ENCODE measurements at regions not wholly inside any gene's neighbourhood (a gene's known extent, or its start where the extent isn't known, plus 50 kb on each side); places are given as distances from the start of the nearest gene placed in this dataset.
A peak's percentile ranks its signal among the peaks of the same experiment; 100 is the strongest.

DNA sequence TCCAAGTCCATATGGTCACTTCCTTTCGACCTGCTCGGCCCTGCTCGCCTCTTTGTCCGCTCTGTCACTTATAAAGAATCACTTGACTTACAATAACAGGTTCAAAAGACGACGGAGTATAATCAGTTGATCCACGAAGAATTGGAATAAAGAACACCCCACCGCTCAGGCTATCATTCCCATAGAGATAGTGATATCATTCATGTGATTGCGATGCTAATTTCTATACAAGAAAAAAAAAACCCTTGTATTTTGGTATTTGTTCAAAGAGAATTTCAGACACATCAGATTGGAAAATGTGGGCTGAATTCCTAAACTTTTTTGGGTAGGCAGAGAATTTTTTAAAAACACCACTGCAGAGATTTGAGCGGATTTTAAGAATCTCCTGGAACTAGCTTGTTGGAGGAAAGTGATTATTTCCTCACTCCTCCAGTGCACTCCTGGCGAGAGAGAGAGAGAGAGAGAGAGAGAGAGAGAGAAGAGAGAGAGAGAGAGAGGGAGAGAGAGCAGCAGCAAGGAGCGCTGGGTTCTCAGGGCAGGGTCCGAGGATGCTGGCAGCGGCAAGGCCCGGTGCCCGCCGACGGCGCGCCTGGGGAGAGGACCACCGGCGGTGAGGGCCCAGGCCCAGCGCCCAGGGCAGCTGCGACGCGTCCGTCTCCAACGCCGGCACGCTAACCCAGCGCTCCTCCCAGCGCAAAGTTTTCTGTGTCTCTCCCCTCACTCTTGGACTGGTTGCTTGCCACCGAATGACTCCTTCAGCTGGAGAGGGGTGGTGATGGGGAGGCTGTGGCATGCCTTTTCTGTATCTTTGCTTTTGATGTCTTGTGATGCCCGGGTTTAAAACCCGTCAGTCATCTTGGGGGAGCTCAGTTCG, 149.0 kb upstream of the ZNF536 start:
- no peak for DNase-seq

DNA sequence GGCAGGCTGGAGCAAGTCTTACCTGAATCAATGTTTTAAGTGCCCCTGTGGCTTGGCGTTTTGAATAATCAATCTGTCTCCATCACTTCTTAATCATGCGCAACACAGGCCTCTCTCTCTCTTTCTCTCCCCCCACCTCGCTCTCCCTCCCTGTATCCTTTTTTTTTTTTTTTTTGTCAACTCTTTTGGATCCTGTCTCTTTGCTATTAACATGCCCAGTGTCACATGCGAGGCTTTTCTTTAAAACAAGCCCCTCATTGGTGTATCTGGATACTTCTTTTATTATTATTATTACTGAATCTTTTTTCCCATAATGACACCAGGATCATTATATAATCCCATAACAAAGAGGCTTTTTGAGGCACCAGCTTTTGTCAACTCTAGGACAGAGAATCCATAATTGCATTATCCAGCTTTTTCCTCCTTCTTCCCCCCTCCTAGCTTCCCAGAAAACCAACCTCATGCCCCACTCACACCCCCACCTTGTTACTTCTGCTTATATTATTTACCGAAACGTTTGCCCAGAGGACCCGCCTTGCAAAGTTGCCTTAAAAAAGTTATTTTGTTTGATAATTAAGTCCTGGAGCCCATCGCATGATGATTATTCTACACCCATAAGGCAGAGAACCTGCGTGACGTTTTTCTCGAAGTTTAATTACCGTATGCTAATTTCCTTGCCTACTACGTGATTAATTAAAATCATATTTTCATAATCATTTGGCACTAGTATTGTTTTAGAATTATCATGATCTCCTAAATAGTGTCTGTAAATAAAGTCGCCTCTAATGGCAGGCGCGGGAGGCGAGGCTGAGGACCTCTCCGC, 148.1 kb upstream of the ZNF536 start:
- DNase-seq = no peak

DNA sequence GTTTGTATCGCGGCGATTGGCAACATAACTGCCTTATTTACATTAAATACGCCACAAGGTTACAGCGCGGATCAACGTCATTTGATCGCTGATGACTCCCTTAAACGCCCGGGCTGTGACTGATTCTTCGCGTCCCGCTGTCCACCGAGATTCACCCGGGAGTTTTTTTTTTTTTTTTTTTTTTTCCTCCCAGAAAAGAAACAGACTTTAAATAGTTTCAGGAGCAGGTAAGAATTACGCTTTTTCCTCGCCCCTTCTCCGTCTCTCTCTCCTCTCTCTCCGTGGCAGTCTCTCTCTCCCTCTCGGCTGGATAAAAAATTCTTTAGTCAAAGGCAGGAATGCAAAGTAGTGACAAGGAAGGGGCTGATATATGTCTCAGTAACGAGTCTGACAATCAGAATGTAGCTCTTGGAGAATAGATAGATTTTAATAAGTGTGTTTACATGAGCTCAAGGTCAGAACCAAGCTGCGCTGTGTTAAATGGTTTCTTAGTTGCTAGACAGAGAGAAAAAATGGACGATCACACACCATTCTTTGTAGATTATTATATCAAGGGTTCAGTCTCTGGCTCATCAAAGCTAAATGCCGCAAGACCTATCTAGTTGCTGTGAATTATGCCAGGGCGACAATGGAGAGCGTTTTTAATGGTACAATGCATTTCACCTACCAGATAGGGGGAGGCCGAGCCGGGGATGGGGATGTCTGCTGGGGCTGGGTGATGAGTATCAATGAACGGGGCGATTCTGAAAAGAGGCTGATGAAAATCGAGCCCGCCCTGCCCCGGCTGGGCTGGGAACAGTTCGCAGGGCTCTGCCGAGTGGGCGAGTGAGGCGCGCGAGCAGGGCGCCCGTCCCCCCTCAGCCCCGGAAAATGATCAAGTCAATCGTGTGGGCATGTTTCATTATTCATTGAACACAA, 147.2 kb upstream of the ZNF536 start:
- no peak for DNase-seq

DNA sequence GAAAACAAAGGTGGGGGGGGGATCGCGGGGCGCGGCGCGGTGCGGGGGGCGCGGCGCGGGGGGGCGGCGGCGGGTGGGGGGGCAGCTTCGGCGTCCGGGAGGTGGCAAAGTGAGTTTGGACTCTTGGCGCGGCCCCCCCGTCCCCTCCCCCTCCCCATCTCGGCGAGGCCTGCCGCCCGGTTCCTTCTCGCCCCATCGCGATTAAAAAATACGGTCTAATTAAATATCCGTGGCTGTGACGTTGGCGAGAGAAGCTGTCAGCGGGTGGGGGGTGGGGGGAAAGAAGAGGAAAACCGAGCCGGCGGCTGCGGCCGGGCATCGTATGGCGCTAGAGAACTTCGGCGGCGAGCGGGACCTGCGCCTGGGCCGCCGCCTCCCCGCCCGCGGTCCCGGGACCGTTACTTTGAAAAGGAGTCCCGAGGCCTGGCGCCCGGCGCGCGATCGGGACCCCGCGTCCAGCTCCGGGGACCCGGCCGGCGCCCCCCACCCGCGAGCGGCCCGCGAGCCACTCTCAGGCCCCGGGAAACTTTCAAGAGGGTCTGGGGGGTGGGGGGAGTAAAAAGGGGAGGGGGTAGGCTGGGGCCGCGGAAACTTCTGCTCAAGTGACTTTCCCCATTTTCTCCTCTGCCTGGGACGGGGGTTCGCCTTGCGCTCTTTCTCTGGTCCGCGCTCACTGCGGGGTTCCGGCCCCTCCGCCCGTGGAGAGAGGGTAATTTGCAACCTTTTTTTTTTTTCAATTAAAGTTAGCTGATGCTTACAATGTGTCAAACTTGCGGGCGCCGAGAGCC, 146.3 kb upstream of the ZNF536 start:
- DNase-seq = no peak

DNA sequence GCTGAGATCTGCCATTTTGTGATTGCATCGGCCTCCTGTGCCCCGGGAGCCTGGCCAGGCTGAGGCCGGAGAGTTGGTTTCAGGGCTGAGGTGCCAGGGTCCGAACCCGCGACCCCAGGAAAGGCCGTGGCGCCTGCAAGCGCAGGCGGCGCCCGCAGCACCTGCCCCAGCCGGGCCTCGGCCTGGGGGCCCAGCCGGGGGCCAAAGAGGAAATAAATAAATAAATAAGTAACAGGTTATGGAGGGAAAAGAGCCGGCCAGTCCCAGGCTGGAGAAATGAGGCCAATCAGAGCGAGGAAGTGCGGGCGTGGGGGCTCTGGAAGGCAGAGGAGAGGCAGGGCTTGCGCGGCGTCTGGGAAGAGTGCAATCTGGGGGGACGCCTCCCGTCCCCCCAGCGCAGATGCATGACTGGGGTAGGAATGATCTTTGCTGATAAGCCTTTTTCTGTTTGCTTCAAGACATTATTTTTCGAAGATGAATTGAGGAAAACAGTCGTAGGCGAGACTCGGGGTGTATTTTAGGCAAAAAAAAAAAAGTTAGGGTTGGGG, 145.6 kb upstream of the ZNF536 start:
- DNase-seq = no peak

DNA sequence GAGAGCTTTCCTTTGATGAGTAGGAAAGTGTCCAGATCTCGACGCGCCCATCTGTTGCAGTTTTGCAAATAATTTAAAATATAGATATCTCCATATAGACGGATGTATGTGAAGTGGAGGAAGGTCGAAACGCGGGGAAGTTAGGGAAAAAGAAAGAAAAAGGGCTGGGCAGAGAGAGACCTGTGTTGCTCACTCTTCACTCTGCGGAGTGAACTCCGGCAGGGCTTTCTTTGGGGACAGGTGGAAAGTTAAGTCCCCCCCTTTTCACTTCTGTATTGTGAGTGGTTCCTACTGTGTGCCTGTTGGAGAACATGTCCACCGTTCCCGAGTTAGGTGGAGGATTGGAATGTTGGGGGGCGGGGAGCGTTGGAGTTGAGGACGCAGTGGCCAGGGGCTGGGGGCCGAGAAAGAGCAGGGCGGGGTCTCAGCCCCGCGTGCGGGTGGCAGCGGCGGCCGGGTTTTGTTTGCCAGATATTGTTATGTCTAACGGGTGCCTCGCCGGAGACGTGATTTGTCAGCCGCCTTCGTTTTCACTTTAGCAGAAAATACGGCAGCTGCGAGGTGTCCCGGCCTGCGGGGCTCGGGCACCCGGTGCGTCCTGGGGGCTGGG, 145.1 kb upstream of the ZNF536 start:
- no peak for DNase-seq

DNA sequence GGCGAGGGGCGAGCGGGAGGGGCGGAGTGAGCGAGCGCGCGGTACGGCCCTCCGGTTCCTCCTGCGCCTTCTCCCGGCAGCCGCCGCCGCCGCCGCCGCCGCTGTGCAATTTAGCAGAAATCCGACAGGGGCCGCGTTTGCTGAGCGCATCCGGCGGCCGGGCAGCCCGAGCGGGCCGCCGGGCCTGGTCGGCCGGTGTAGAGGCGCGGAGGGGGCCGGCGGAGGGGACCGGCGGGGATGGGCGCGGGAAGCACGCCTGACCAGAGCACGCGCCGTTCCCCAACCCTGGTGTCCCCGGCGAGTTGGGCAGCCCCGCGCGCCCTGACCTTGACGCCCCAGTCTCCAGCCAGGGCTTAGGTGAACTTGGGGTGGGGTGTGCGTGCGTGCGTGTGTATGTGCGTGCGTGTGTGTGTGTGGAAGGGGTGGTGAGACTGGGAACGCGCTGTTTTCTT, 144.5 kb upstream of the ZNF536 start:
- DNase-seq = peak; percentile 73

DNA sequence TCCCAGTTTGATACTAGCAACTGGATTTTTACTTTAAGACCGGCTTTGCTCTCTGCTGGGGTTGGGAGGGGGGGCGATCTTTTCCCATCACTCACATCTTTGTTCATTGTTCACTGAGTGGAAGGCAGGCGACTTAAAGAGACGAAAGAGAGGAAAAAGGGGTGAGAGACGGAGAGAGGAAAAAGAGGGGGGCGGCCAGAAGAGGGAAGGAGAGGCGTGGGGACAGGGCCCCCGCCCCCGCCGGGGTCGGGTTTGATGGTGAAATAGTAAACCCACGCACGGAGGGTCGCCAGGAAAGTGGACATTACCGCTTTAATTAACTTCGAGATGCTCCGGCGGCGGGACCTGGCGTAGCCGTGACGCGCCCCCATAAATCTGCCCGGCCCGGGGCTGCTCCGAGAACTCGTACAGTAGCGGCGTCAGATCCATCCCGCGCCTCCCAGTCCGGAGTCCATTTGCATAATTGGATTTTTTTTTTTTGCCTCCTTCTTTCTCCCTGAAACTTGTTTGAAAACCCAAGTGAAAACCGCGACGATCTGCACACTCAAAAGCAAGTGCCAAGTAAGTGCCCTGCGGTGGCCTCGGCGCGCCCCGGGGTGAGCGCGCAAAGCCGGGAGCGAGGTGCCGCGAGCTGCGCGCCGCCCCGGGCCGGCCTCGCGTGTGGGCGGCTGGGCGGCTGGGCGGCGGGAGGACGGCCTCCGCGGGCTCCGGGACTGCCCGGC, 143.9 kb upstream of the ZNF536 start:
- DNase-seq = no peak

DNA sequence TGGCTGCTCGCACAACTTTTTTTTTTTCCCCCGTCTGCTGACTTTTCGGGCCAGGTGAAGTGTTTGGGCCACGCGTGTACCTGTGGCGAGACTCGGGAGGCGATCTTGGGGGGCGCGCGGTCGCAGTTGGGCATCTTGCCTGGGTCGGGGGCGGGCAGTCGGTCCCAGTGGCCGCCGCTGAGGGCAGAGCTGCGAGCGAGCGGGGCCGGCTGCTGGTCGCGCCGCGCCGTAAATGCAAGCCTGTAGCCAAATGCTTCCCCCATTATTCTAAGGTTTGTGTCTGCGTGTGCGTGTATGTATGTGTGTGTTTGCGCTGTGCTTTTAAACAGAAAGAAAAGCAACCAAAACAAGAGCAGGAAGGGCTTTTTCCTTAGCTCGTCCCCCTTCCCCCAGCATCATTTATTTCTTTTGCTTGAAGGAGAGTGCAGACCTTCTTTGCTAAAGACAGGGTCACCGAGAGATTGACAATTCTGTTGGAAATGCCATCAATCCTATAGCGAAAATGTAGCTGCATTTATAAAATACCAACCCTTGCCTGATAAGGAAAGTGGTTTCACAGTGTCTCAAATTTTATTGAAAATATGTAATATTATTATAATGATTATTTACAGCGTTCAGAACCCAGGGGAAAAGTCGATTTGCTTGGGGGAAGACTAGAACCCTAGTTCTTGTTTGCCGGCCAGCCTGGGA, 143.2 kb upstream of the ZNF536 start:
- no peak for DNase-seq

DNA sequence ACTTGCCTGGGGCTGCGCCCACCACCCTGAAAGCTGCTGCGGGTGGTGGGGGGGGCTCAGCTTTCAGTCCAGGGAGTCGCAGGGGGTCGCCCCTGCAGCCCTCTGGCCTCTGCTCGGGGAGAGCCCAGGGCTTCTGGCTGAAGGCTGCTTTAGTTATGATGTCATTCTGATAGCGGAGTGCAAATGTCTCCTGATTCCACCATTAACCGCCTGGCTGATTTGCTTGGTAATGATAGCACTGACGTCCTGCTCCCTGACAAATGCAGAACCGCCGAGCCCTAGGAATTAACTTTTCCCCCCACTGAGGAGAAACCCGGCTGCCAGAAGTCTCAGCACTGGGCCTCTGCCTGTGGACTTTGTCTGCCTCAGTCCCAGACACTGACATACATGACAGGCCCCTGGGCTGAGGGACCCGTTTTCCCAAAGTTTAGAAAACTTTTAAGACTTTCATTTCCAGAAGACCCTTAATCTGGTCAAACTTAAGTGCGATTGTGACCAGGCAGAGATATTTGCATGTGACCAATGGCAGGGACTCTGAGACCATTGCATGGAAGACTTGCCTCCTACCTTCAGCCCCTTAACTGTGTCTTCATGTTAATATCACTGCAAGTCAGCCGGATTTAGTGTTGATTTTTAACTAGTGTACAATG, 142.5 kb upstream of the ZNF536 start:
- DNase-seq = no peak

DNA sequence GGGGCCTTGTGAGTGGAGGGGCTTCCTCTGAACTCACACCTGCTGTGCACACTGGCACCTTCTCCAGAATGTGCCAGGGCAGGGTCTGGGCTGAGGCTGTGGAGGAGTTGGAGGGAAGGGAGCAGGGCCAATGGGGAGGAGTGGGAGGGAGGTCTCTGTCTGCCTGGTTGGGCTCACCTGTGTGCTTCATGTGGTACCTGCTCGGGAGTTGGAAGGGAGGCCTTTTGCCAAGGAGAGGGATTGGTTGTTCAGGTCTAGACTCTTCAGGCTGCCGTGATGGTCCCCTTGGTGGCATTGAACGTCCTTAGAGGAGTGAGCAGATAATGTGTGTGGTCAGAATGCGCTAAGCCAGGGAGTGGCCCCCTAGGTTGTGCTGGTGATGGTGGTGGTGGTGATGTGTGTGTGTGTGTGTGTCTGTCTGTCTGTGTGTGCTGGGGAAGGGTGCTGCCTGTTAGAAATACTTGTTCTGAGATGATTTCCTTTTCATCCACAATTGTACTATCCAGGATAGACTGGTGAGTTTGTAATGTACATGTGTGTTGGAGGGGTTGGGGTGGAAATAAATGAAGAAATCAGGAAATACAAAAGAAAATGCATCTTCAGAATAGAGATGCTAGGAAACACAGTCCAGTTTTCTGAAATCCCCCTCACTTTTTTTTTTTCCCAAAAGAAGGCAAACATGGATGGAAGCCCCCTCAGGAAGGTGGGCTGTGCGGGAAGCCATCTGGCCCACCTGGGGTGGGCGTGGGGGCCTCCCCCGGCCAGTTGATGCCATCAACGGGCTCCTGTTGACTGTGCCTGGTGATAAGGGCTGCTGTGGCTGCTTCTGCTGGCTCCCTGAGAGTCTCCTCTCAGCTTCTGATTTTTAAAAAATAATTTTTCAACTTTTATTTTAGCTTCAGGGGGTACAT, 140.5 kb upstream of the ZNF536 start:
- no peak for DNase-seq

DNA sequence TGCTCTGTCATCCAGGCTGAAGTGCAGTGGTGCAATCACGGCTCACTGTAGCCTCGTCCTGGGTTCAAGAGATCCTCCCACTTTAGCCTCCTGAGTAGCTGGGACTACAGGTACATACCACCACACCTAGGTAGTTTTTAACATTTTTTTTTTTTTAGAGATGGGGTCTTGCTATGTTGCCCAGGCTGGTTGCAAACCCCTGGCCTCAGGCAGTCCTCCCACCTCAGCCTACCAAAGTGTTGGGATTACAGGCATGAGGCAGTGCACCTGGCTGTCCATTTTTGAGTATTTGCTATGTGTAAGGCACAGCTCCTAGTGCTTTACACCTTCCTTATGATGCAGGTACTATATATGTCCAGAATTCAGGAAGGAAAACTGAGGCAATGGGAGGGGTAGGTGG, 138.8 kb upstream of the ZNF536 start:
- no peak for DNase-seq

DNA sequence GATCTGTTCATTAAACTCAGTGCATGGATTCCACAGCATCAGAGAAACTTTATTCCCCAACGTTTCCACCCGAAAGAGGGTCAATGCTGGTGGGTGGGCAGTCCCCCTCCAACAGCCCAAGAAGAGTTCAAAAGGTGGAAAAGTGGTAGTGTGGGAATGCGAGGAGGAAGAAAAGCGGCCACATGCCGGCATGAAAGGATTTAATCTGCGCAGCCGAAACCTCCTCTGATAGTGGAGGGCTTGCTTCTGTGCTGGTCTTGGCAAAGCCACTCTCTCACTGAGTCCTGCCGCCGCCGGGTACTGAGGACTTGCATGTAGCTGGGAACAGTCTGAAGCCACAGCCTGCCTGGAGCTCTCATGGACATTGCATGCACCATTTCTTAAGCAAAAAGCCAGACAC, 136.2 kb upstream of the ZNF536 start:
- no peak for DNase-seq

DNA sequence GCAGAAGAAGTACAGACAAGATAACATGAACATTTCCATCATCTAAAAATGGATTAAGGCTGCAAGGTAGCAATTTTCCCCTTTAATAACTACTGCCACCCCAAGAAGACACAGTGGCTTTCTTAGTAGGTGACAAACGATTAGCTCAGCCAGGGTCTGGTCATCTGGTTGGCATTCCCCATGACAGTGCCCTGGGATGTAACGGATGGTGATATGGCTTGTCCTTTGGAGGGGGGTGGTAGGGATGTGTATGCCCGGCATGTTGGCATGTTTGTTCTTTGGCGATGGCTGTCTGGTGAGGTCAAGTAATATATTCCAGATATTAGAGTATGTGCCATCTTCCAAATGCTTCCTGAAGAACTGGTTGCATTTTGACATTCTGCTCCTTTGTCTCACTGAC, 135.6 kb upstream of the ZNF536 start:
- no peak for DNase-seq

DNA sequence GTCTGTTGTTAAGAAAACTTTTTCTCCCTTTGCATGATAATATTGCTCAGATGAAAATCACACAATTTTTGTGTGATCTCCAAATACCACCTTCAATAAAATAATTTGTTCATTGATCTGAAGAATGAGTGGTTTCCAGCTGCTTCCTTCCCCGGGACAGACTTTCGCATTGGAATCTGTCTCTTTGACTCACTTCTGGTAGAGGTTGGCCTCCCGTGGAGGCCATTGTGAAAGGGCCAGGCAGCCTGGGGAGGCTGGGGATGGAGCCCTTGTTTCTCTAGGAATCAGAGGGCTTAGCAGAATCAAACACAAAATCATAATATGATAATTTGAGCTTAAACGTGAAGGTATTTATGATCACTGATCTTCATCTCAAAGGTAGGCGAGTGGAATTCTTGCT, 135.0 kb upstream of the ZNF536 start:
- no peak for DNase-seq

DNA sequence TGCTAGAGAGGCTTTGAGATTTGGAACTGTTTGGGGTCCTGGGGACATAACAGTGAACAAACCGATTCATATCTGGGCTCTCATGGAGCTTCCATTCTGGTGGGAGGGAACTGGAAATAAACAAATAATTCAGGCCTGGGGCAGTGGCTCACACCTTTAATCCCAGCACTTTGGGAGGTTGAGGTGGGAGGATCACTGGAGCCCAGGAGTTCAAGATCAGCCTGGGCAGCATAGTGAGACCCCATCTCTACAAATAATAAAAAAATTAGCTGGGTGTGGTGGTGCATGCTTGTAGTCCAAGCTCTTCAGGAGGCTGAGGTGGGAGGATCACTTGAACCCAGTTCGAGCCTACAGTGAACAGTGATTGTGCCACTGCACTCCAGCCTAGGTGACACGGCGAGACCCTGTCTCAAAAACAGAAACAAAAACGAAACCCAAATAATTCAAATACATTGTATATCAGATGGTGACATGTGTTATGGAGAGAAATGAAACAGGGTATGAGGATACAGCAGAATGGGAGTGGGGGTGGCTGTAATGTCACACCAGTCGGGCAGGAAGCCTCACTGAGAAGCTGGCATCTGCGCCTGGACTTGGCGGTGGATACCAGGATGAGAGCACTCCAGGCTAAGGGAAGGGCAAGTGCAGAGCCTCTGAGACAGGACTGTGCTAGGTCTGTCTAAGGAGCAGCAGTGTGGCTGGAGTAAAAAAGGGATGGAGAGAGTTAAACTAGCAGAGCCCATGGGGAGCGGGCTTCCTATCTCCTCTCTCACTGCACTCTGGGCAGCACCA, 131.1 kb upstream of the ZNF536 start:
- DNase-seq = no peak

DNA sequence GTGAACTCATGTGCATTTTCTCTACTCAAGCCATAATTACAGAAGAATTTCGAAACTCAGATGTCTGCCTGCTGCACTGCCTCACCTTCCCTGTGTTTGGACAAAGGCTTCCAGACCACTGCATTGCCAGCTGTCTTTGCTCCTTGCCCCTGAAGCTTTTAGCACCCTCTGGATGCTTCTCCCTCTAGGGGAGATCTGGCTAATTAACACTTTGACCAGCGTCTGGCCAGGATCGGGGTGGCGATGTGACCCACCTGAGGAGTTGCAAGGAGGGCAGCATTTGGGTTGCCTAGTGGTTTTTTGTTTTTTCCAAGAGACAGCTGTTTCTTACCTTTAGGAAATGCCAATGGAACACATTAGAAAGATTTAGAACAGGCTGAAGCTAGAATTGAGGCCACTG, 127.7 kb upstream of the ZNF536 start:
- DNase-seq = no peak

Data from activated CD8-positive, alpha-beta memory T cell treated with anti-CD3 and anti-CD28 coated beads for 24 hours (primary cell).